ENCODE measurements at regions not wholly inside any gene's neighbourhood (a gene's known extent, or its start where the extent isn't known, plus 50 kb on each side); places are given as distances from the start of the nearest gene placed in this dataset.
"Not testable (repeated sequence)": the region's sequence is repeated elsewhere in the genome, so short reads cannot be mapped to it uniquely, and the experiment has no call there.

DNA sequence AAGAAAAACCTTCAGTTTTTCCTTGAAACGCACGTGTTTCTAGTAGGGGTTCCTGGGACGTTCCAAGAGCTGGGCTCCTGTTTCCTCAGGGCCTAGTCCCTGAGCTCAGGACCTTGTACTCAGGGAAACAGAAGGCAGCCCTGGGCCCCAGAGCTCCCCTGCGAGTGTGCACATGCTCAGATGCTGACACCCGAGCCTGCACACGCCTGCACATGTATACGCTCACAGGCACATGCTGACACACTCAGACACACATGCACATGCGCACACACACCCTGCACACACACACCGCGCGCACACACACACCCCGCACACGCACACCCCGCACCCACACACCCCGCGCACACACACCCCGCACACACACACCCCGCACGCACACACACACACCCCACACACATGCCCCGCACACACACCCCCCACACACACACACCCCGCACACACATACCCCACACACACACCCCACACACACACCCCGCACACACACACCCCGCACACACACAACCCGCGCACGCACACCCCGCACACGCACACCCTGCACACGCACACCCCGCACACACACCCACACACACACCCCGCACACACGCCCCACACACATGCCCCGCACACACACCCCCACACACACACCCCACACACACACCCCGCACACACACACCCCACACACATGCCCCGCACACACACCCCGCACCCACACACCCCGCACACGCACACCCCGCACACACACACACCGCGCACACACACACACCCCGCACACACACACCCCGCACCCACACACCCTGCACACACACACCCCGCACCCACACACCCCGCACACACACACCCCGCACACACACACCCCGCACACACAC, 52.2 kb downstream of the CALML3 start:
- DNase-seq (ENCODE audit: low spot score): no peak

DNA sequence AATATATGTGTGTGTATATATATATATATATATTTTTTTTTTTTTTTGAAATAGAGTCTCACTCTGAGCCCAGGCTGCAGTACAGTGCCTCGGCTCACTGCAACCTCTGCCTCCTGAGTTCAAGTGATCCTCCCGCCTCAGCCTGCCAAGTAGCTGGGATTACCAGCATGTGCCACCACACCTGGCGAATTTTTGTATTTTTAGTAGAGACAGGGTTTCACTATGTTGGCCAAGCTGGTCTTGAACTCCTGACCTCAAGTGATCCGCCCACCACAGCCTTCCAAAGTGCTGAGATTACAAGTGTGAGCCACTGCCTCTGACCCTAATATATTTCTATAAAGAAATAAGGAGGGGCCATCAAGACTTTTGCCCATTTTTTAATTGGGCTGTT, 55.3 kb downstream of the CALML3 start:
- DNase-seq (ENCODE audit: low spot score): not testable (repeated sequence)

DNA sequence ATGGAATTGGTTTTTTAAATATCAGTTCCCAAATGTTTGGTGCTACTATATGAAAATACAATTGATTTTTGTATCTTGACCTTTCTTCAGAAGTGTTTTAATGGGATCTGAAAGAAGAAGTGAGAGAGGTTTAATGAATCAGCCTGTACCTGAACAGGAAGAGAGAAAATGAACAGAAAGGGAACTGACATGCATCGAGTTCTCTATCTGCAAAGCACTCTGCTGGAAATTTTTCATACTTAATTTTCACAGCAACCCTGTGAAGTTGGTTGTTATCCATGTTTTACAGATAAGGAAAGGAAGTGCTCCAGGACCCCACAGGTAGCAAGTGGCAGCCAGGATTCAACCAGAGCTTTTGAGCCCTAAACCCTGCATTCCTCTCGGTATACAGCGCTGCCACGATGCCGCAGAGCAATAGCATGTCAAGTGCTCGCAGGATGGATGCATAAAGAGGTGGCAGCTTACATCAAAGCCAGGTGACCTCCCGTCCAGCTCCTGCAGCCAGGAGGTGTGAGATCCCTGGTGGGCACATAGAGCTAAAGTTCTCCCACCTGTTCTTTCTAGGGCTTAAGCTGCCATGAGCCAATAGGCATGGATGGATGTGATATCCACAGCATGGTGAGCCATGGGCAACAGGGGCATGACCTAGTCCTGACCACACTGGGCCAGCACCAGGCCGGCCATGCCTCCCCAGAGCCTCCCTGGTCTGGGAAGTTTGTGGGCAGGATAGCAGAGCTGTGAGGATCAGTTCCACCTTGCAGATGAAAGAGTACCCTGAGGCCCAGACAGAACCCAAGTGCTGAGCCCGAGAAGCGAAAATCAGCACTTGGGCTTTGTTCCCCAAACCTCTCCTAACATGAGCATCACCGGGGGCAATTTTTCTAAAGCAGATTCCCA, 57.2 kb downstream of the CALML3 start:
- no peak for DNase-seq (ENCODE audit: low spot score)

GRCh38 chr10:5582736-5583135, 58.0 kb downstream of the CALML3 start:
- DNase-seq (ENCODE audit: low spot score): no peak

DNA sequence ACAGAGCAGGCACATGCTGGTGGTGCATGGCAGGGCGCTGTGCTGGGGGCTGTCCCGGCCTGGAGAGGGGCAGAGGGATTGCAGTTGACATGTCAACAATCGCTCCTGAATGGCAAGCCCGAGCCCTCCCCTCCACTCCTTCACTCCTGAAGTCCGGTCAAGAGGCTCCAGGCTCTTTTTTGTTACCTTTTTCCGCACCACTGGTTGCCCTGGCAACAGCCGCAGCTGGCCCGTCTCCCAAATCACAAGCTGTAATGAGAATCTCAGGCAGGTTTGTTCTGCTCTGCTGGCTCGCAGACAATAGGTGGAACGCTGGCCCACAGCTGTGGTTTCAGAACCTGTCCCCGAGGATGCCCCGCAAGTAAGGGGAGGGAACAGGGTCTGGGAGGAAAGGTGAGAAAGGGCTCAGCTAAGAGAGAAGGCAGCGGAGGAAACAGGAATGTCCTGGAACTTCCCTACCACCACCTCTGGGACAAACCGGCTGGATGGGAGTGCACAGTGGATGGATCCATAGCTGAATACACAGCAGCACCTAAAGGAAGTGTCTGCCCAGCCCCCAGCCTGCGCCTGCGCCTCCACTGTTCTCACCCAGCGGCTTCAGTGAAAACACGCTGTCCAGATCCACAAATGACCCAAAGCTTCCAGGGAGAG, 58.9 kb downstream of the CALML3 start:
- DNase-seq (ENCODE audit: low spot score): peak; percentile 87

- DNase-seq (ENCODE audit: low spot score): peak; percentile 45
Measured at GRCh38 chr10:5584895-5585516, 60.2 kb downstream of the CALML3 start.

GRCh38 chr10:5585517-5586206, 60.9 kb downstream of the CALML3 start:
- DNase-seq (ENCODE audit: low spot score): no peak

GRCh38 chr10:5587151-5588079, 62.7 kb downstream of the CALML3 start:
- peak; percentile 47 for DNase-seq (ENCODE audit: low spot score)

DNA sequence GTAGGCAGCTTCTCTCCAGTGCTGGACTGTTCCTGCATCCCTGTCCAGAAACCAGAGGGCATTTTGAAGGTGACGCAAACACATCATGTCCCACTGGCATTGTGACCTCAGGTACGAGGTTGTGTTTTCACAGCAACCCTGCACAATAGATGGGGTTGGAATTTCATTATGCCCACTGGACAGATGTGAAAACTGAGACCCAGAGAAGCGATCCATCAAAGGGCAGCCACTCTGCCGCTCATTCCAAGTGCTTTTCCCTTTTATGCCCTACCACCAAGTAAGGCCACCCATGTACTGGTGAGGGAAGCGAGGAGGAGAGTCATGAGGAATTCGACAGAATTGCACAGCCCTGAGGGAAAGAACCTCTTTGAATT, 63.3 kb downstream of the CALML3 start:
- no peak for DNase-seq (ENCODE audit: low spot score)

DNA sequence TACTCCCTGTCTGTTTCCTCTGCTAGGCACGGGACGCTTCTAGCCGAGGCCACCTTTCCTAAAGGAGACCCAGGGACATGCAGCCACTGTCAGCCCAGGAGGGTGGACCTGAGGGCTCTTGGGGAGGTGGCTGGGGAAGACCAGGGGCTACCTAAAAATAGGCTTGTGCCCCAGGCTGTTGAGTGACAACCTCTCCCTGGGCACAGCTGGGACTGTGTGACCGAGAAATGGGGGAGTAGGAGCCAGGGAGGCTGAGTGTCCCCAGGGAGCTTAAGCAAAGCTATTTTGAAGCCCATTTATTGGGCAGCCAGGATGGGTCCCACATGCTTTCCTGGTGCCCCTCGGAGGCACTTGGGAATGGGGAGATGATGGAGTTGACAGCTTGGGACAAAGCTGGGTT, 63.8 kb downstream of the CALML3 start:
- DNase-seq (ENCODE audit: low spot score): no peak
